Thyroid gland (tissue), 4 donors: ENCODE measurements at regions not wholly inside any gene's neighbourhood (a gene's known extent, or its start where the extent isn't known, plus 50 kb on each side); places are given as distances from the start of the nearest gene placed in this dataset.
"Not testable (repeated sequence)": the region's sequence is repeated elsewhere in the genome, so short reads cannot be mapped to it uniquely, and the experiment has no call there.

Source experiments
- DNase-seq, 2 donors: peaks; one replicate each; pipeline ENCODE4 v3.0.0-alpha.2; 2019
- H3K27ac ChIP-seq, 3 donors: fragments of 200-600 bp; sonication (generic); 1 replicate in 2 of 3; 2 replicates in 1 of 3; pipeline ENCODE4 v1.5.1; 2016 to 2019; ENCODE audit warnings: mild to moderate bottlenecking in 1 of 3, moderate library complexity in 1 of 3
- H3K27me3 ChIP-seq: fragments of 200-600 bp; sonication (generic); one replicate; pipeline ENCODE4 v1.5.1; 2019
- H3K36me3 ChIP-seq, 2 donors: fragments of 200-600 bp; sonication (generic); one replicate each; pipeline ENCODE4 v1.5.1; 2016 to 2019
- H3K4me1 ChIP-seq, 2 donors: fragments of 200-600 bp; sonication (generic); one replicate each; pipeline ENCODE4 v1.5.1; 2017 to 2019
- H3K4me3 ChIP-seq, 3 donors: fragments of 200-600 bp; sonication (generic); replicated peaks in 1 of 3; 1 replicate in 2 of 3; 2 replicates in 1 of 3; pipeline ENCODE4 v1.5.1; 2016; ENCODE audit warnings: mild to moderate bottlenecking in 1 of 3
- H3K9me3 ChIP-seq: fragments of 200-600 bp; sonication (generic); one replicate; pipeline ENCODE4 v1.5.1; 2017
- CTCF ChIP-seq, 6 experiments: fragments of 200-600 bp in 3 of 6; fragments of 450-650 bp in 3 of 6; sonication (generic) in 3 of 6; IDR thresholded peaks; one replicate each; pipeline ENCODE4 v1.5.1; 2016 to 2019; ENCODE audit warnings: antibody characterized with exemption in 6 of 6, mild to moderate bottlenecking in 2 of 6, inconsistent platforms in 1 of 6, moderate library complexity in 1 of 6
- POLR2A ChIP-seq, 2 donors: fragments of 450-650 bp; IDR thresholded peaks; one replicate each; pipeline ENCODE4 v1.6.1; 2017; ENCODE audit warnings: antibody characterized with exemption in 2 of 2, mild to moderate bottlenecking in 2 of 2, moderate library complexity in 1 of 2
- WGBS, 2 donors: methylation state at CpG; one replicate each; pipeline ENCODE4 v1.1.5; 2017; 5-methylcytosine and 5-hydroxymethylcytosine counted together
- intact Hi-C: fragments of 100-400 bp; cut with DNase I; formaldehyde crosslinking; loops from one replicate; pipeline ENCODE4 v1.15.1; 2023

- WGBS, 2 donors: 94 to 95% methylated on average over 4 of the region's 4 CpGs
- intact Hi-C loops: no loop called here
Observed at GRCh38 chr4:125594056-125594602, 279.4 kb downstream of the FAT4 start.

GRCh38 chr4:125605926-125606325 lies 291.2 kb downstream of the FAT4 start:
- H3K4me1 ChIP-seq, H3K9me3 ChIP-seq, intact Hi-C loops, H3K27me3 ChIP-seq, H3K27ac ChIP-seq, DNase-seq, H3K36me3 ChIP-seq, H3K4me3 ChIP-seq: not testable (repeated sequence)
- 95% methylated on average over 2 of the region's 2 CpGs for WGBS, 2 donors

More at GRCh38 chr4:125594056-125594602, 279.4 kb downstream of the FAT4 start:
- Histone ChIP-seq H3K4me1 (no peaks in the 10 kb centered on the region), H3K27me3 (no peaks in the 10 kb centered on the region), H3K27ac (no peak overlapping the region), H3K36me3 (no peaks in the 10 kb centered on the region), H3K4me3 (no peak overlapping the region), H3K9me3 (no peaks in the 10 kb centered on the region)
- TF ChIP-seq POLR2A (IDR thresholded peaks at IDR 0.05) (no peak), CTCF (IDR thresholded peaks at IDR 0.05) (no peak)
- DNase-seq: no peak

GRCh38 chr4:125620066-125620860 lies 305.5 kb downstream of the FAT4 start:
- H3K4me1 ChIP-seq: peaks cover 0 to 5% of the 10 kb centered on the region in 2 donors
- WGBS, 2 donors: 53 to 72% methylated on average over 3 of the region's 3 CpGs
- intact Hi-C loops: no loop called here
- H3K9me3 ChIP-seq: no peaks in the 10 kb centered on the region
- TF ChIP-seq CTCF (IDR thresholded peaks at IDR 0.05): no peak
- TF ChIP-seq POLR2A (IDR thresholded peaks at IDR 0.05): no peak
- H3K4me3 ChIP-seq: no peak overlapping the region
- H3K27me3 ChIP-seq: no peaks in the 10 kb centered on the region
- DNase-seq: no peak
- H3K36me3 ChIP-seq: no peaks in the 10 kb centered on the region
- no peak overlapping the region for H3K27ac ChIP-seq

GRCh38 chr4:125624951-125625350 lies 310.2 kb downstream of the FAT4 start:
- intact Hi-C loops: no loop called here
- DNase-seq: no peak
- WGBS, 2 donors: 100% methylated on average over 1 of the region's 1 CpG
- Histone ChIP-seq H3K4me3 (no peak overlapping the region), H3K27me3 (no peaks in the 10 kb centered on the region), H3K27ac (no peak overlapping the region), H3K4me1 (peaks cover 0 to 15% of the 10 kb centered on the region in 2 donors), H3K9me3 (no peaks in the 10 kb centered on the region), H3K36me3 (no peaks in the 10 kb centered on the region)
- TF ChIP-seq POLR2A (IDR thresholded peaks at IDR 0.05): no peak
- no peak for TF ChIP-seq CTCF (IDR thresholded peaks at IDR 0.05)

- H3K4me3 ChIP-seq: no peak overlapping the region
- WGBS, 2 donors: 66 to 86% methylated on average over 1 of the region's 1 CpG
Observed at GRCh38 chr4:125626946-125627345, 312.2 kb downstream of the FAT4 start.

GRCh38 chr4:125639182-125639621 lies 324.4 kb downstream of the FAT4 start:
- no peak overlapping the region for H3K4me3 ChIP-seq
- DNase-seq: peak; percentile 18 to 19
- H3K27me3 ChIP-seq: no peaks in the 10 kb centered on the region
- no peaks in the 10 kb centered on the region for H3K9me3 ChIP-seq
- H3K4me1 ChIP-seq: no peaks in the 10 kb centered on the region
- WGBS, 2 donors: 58 to 62% methylated on average over 1 to 6 of the region's 6 CpGs
- intact Hi-C loops: no loop called here
- no peak overlapping the region for H3K27ac ChIP-seq
- TF ChIP-seq CTCF (IDR thresholded peaks at IDR 0.05) (no peak), POLR2A (IDR thresholded peaks at IDR 0.05) (no peak)
- no peaks in the 10 kb centered on the region for H3K36me3 ChIP-seq

More at GRCh38 chr4:125626946-125627345, 312.2 kb downstream of the FAT4 start:
- Histone ChIP-seq H3K27me3 (no peaks in the 10 kb centered on the region), H3K36me3 (no peaks in the 10 kb centered on the region), H3K27ac (no peak overlapping the region), H3K4me1 (peaks cover 0 to 15% of the 10 kb centered on the region in 2 donors), H3K9me3 (no peaks in the 10 kb centered on the region)
- no peak for DNase-seq
- intact Hi-C loops: no loop called here
- TF ChIP-seq POLR2A (IDR thresholded peaks at IDR 0.05): no peak
